ENCODE measurements at regions not wholly inside any gene's neighbourhood (a gene's known extent, or its start where the extent isn't known, plus 50 kb on each side); places are given as distances from the start of the nearest gene placed in this dataset.
A peak's percentile ranks its signal among the peaks of the same experiment; 100 is the strongest.

- no peak for DNase-seq
These were observed 308.0 kb downstream of the CMPK2 start for GRCh38 chr2:6557737-6558136.

- DNase-seq = no peak
These were observed 302.9 kb downstream of the CMPK2 start for GRCh38 chr2:6562771-6563170.

GRCh38 chr2:6564326-6564725 lies 301.4 kb downstream of the CMPK2 start:
- DNase-seq = no peak

- no peak for DNase-seq
These were observed 291.6 kb downstream of the CMPK2 start for GRCh38 chr2:6574121-6574520.

GRCh38 chr2:6576302-6576701 lies 289.4 kb downstream of the CMPK2 start:
- no peak for DNase-seq

GRCh38 chr2:6577960-6578359 lies 287.7 kb downstream of the CMPK2 start:
- no peak for DNase-seq

- no peak for DNase-seq
These were observed 287.3 kb downstream of the CMPK2 start for GRCh38 chr2:6578416-6578815.

- DNase-seq = no peak
These were observed 286.4 kb downstream of the CMPK2 start for GRCh38 chr2:6579281-6579680.

GRCh38 chr2:6580982-6581381 lies 284.7 kb downstream of the CMPK2 start:
- DNase-seq = peak; percentile 21

GRCh38 chr2:6589150-6589549 lies 276.6 kb downstream of the CMPK2 start:
- DNase-seq = no peak

- DNase-seq = no peak
These were observed 275.3 kb downstream of the CMPK2 start for GRCh38 chr2:6590442-6590841.

- no peak for DNase-seq
These were observed 263.2 kb downstream of the CMPK2 start for GRCh38 chr2:6602471-6602870.

GRCh38 chr2:6605836-6606505 lies 259.7 kb downstream of the CMPK2 start:
- no peak for DNase-seq

- no peak for DNase-seq
These were observed 247.9 kb downstream of the CMPK2 start for GRCh38 chr2:6617794-6618193.

- no peak for DNase-seq
These were observed 247.5 kb downstream of the CMPK2 start for GRCh38 chr2:6618201-6618600.

GRCh38 chr2:6623746-6624145 lies 242.0 kb downstream of the CMPK2 start:
- DNase-seq = no peak

- DNase-seq = no peak
These were observed 239.2 kb downstream of the CMPK2 start for GRCh38 chr2:6626401-6627012.

- no peak for DNase-seq
These were observed 238.4 kb downstream of the CMPK2 start for GRCh38 chr2:6627316-6627715.

GRCh38 chr2:6630209-6630608 lies 235.5 kb downstream of the CMPK2 start:
- DNase-seq = no peak

- DNase-seq = no peak
These were observed 230.4 kb downstream of the CMPK2 start for GRCh38 chr2:6635296-6635695.

GRCh38 chr2:6637330-6637729 lies 228.4 kb downstream of the CMPK2 start:
- DNase-seq = no peak

GRCh38 chr2:6639929-6640620 lies 225.6 kb downstream of the CMPK2 start:
- DNase-seq = no peak

- DNase-seq = no peak
These were observed 225.1 kb downstream of the CMPK2 start for GRCh38 chr2:6640621-6641015.

- DNase-seq = no peak
These were observed 223.8 kb downstream of the CMPK2 start for GRCh38 chr2:6641956-6642355.

All from 8988T (cell line).